ENCODE measurements at regions not wholly inside any gene's neighbourhood (a gene's known extent, or its start where the extent isn't known, plus 50 kb on each side); places are given as distances from the start of the nearest gene placed in this dataset.

DNA sequence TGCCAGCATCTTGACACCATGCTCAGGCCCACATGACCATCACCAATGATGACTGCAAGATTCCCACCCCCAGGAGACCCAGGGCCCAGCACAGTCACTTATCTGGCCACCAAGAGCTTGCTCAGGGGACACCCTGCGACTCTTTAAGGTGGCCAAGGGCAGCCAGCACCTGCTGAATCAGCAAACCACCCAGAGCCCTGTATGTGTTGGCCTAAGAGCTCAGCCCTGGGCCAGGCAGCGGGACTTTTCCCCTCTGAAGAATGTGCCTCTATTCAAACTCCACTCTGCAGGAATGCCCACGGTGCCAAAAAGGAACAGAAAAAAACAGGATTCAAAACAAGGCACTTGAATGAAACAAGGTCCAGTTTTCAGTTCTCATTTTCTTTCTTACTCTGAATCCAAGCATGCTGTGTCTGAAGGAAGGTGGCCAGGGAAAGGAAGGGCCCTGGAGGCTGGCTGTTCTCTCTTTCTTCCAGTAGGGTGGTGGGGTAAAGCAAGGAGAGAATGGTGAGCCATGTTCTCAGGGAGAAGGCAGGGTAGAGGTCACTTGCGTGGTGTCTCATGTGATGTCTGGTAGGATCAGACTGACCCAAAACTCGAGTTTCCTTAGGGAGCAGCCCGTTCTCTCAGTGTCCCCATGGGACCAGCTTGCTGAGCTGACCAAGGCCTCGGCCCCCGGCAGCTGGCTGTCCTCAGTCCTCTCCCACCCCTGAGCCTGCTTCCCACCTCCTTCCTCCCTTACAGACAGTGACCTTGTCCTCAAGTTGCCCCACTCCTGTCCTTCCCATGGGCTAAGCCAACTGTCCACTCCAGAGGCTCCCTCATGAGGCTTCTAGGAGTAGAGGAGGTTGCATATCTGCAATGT is 150.0 kb downstream of the RNF152 start:
- no peak overlapping the region for H3K27ac Mint-ChIP-seq (ENCODE audit: unreplicated experiment)
- no peak for TF ChIP-seq CTCF (IDR thresholded peaks at IDR 0.05; ENCODE audit: partially characterized antibody, unreplicated experiment)
- H3K36me3 Mint-ChIP-seq (ENCODE audit: unreplicated experiment), result peaks cover 5% of the 10 kb centered on the region
- H3K4me3 Mint-ChIP-seq (ENCODE audit: unreplicated experiment), result no peak overlapping the region
- peaks cover 3% of the 10 kb centered on the region for H3K9me3 Mint-ChIP-seq (ENCODE audit: unreplicated experiment)
- no peaks in the 10 kb centered on the region for H3K27me3 Mint-ChIP-seq (ENCODE audit: unreplicated experiment)
- H3K4me1 Mint-ChIP-seq (ENCODE audit: low read depth, unreplicated experiment), result peaks cover 24% of the 10 kb centered on the region
- DNase-seq, result no peak

- Mint-ChIP-seq H3K36me3 (ENCODE audit: unreplicated experiment) (peaks cover 5% of the 10 kb centered on the region), H3K4me1 (ENCODE audit: low read depth, unreplicated experiment) (peaks cover 24% of the 10 kb centered on the region), H3K27me3 (ENCODE audit: unreplicated experiment) (no peaks in the 10 kb centered on the region), H3K27ac (ENCODE audit: unreplicated experiment) (no peak overlapping the region), H3K4me3 (ENCODE audit: unreplicated experiment) (no peak overlapping the region), H3K9me3 (ENCODE audit: unreplicated experiment) (peaks cover 3% of the 10 kb centered on the region)
- no peak for DNase-seq
- TF ChIP-seq CTCF (IDR thresholded peaks at IDR 0.05; ENCODE audit: partially characterized antibody, unreplicated experiment), result no peak
Measured at GRCh38 chr18:61741881-61742454, 150.8 kb downstream of the RNF152 start.

DNA sequence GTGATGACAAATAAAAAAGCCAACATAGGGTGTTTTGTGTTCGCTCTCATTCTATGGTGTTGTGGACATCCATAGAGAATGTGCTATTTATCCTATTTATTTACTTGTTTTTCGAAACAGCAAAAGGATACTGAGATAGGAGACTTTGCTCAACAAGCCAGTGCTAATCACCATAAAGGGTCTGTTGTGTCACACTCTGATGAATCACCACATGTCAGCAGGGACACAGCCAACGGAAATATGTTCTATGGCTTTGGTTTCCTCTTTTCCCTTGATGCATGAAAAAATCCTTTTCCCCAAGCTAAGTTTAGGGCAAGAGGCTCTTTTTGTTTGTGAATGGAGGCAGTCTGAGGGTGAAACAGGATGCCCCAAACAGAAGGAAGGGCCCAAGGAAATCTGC is 154.3 kb downstream of the RNF152 start:
- peaks cover 3% of the 10 kb centered on the region for H3K9me3 Mint-ChIP-seq (ENCODE audit: unreplicated experiment)
- H3K4me3 Mint-ChIP-seq (ENCODE audit: unreplicated experiment), result no peak overlapping the region
- no peak overlapping the region for H3K27ac Mint-ChIP-seq (ENCODE audit: unreplicated experiment)

GRCh38 chr18:61738042-61738441 is 154.8 kb downstream of the RNF152 start:
- peaks cover 3% of the 10 kb centered on the region for H3K9me3 Mint-ChIP-seq (ENCODE audit: unreplicated experiment)
- no peak for DNase-seq
- no peak overlapping the region for H3K4me3 Mint-ChIP-seq (ENCODE audit: unreplicated experiment)
- H3K36me3 Mint-ChIP-seq (ENCODE audit: unreplicated experiment), result peaks cover 5% of the 10 kb centered on the region
- TF ChIP-seq CTCF (IDR thresholded peaks at IDR 0.05; ENCODE audit: partially characterized antibody, unreplicated experiment), result no peak
- H3K27me3 Mint-ChIP-seq (ENCODE audit: unreplicated experiment), result no peaks in the 10 kb centered on the region
- no peak overlapping the region for H3K27ac Mint-ChIP-seq (ENCODE audit: unreplicated experiment)
- H3K4me1 Mint-ChIP-seq (ENCODE audit: low read depth, unreplicated experiment), result peaks cover 36% of the 10 kb centered on the region

More for the DNA sequence above, 154.3 kb downstream of the RNF152 start:
- H3K4me1 Mint-ChIP-seq (ENCODE audit: low read depth, unreplicated experiment), result peaks cover 38% of the 10 kb centered on the region
- no peak for TF ChIP-seq CTCF (IDR thresholded peaks at IDR 0.05; ENCODE audit: partially characterized antibody, unreplicated experiment)
- no peak for DNase-seq
- H3K27me3 Mint-ChIP-seq (ENCODE audit: unreplicated experiment), result no peaks in the 10 kb centered on the region
- H3K36me3 Mint-ChIP-seq (ENCODE audit: unreplicated experiment), result peaks cover 5% of the 10 kb centered on the region

DNA sequence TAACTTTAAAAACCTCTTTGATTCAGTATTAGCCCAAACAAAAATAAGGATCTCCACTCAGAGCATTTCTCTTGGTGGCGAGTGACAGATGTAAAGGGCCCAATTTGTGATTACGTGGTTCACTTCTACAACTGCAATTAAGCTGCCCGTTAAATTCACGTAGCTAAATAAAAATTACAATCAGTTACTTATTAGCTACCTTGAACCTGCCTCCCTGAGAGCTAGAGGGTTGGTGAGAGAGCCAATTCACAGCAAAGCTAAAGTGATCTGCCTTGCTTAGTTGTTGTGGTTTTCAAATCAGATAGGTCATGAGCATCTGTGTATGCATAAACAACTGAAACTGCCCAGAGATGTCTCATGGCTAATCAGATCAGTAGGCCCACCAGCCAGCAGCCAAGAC is 156.7 kb downstream of the RNF152 start:
- Mint-ChIP-seq H3K4me1 (ENCODE audit: low read depth, unreplicated experiment) (peaks cover 36% of the 10 kb centered on the region), H3K36me3 (ENCODE audit: unreplicated experiment) (peaks cover 5% of the 10 kb centered on the region), H3K9me3 (ENCODE audit: unreplicated experiment) (peaks cover 3% of the 10 kb centered on the region), H3K27ac (ENCODE audit: unreplicated experiment) (peak overlapping the region; percentile 70), H3K27me3 (ENCODE audit: unreplicated experiment) (no peaks in the 10 kb centered on the region), H3K4me3 (ENCODE audit: unreplicated experiment) (peak overlapping the region; percentile 25)
- TF ChIP-seq CTCF (IDR thresholded peaks at IDR 0.05; ENCODE audit: partially characterized antibody, unreplicated experiment), result no peak
- no peak for DNase-seq

Measured in glutamatergic neuron (in vitro differentiated cells).